Common myeloid progenitor, CD34-positive (primary cell): ENCODE measurements at regions not wholly inside any gene's neighbourhood (a gene's known extent, or its start where the extent isn't known, plus 50 kb on each side); places are given as distances from the start of the nearest gene placed in this dataset.

Source experiments
- CTCF ChIA-PET: fragments of 350-600 bp; sonication (Branson Sonifier 250); formaldehyde crosslinking; loops from one replicate; lab custom pipeline; 2021; ENCODE audit warnings: antibody characterized with exemption; lab: Charles Lee
- POLR2A ChIA-PET: fragments of 350-600 bp; sonication (Branson Sonifier 250); formaldehyde crosslinking; loops from one replicate; lab custom pipeline; 2021; ENCODE audit warnings: antibody characterized with exemption; lab: Charles Lee
- DNase-seq, 3 donors: peaks; one replicate each; pipeline versions ENCODE4 v3.0.0 to v3.0.0-alpha.2; 2013
- H3K27ac ChIP-seq, 2 experiments: 1 replicate in 1 of 2; 2 replicates in 1 of 2; pipeline ENCODE4 v1.7.0; 2013; ENCODE audit warnings: inconsistent platforms in 2 of 2, low read length in 2 of 2, mild to moderate bottlenecking in 2 of 2, low read depth in 1 of 2, moderate library complexity in 1 of 2; ENCODE audit not compliant: severe bottlenecking in 2 of 2, insufficient read depth in 1 of 2, poor library complexity in 1 of 2
- H3K27me3 ChIP-seq, 5 experiments: replicated peaks in 2 of 5; 1 replicate in 3 of 5; 2 replicates in 2 of 5; pipeline versions ENCODE4 v1.6.1 to v1.7.0; 2013; ENCODE audit warnings: low read length in 4 of 5, mild to moderate bottlenecking in 2 of 5, moderate library complexity in 2 of 5, inconsistent platforms in 1 of 5; ENCODE audit not compliant: insufficient read depth in 5 of 5, control insufficient read depth in 4 of 5
- H3K36me3 ChIP-seq, 4 experiments: 1 replicate in 2 of 4; 2 replicates in 2 of 4; pipeline versions ENCODE4 v1.6.1 to v1.7.0; 2013; ENCODE audit warnings: low read length in 3 of 4, control low read depth in 1 of 4, mild to moderate bottlenecking in 1 of 4; ENCODE audit not compliant: control insufficient read depth in 4 of 4, insufficient read depth in 4 of 4
- H3K4me1 ChIP-seq, 4 experiments: 1 replicate in 3 of 4; 2 replicates in 1 of 4; pipeline versions ENCODE4 v1.6.1 to v1.7.1; 2013; ENCODE audit warnings: low read length in 3 of 4, mild to moderate bottlenecking in 3 of 4, control low read depth in 1 of 4, inconsistent platforms in 1 of 4, moderate library complexity in 1 of 4; ENCODE audit not compliant: control insufficient read depth in 4 of 4, insufficient read depth in 4 of 4; ENCODE audit errors: control extremely low read depth in 1 of 4
- H3K4me3 ChIP-seq, 7 experiments: 1 replicate in 4 of 7; 2 replicates in 3 of 7; pipeline versions ENCODE4 v1.5.1 to v1.7.0; 2013; ENCODE audit warnings: mild to moderate bottlenecking in 7 of 7, low read length in 6 of 7, moderate library complexity in 6 of 7, inconsistent platforms in 2 of 7, low read depth in 2 of 7, control low read depth in 1 of 7; ENCODE audit not compliant: insufficient read depth in 4 of 7, control insufficient read depth in 1 of 7; ENCODE audit errors: extremely low read depth in 1 of 7
- H3K9me3 ChIP-seq, 5 experiments: 1 replicate in 4 of 5; 2 replicates in 1 of 5; pipeline versions ENCODE4 v1.6.1 to v1.7.1; 2013; ENCODE audit warnings: low read length in 4 of 5, mild to moderate bottlenecking in 2 of 5, inconsistent platforms in 1 of 5, low read depth in 1 of 5, moderate library complexity in 1 of 5; ENCODE audit not compliant: control insufficient read depth in 4 of 5, insufficient read depth in 2 of 5; ENCODE audit errors: control extremely low read depth in 1 of 5
- WGBS: methylation state at CpG from one replicate; pipeline ENCODE4 v1.1.5; 2013; ENCODE audit not compliant: insufficient coverage; 5-methylcytosine and 5-hydroxymethylcytosine counted together

DNA sequence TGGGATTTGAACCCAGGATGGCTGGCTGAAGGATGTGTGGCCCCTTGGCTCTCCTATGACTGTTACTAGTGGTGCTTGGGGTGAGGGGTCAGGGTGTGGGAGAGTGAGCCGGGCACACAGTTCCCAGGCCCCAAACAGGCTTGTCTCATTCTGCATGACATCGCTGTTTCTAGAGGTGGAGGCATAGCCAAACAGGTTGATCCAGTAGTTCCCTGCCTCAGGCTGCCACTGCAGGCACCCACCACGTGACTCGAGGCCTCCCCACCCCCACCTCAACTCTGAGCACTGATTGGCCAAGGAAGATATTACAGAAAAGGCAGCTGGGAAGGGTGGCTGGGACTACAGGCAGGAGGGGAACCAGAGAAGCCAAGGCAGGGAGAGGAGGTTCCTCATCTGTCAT is 102.6 kb downstream of the NCOR2 start:
- Histone ChIP-seq H3K27me3 (no peaks in the 10 kb centered on the region), H3K36me3 (peaks cover 8 to 56% (median 27%) of the 10 kb centered on the region in 4 experiments), H3K4me1 (peaks cover 7 to 30% (median 26%) of the 10 kb centered on the region in 4 experiments), H3K9me3 (peaks cover 0 to 15% (median 7%) of the 10 kb centered on the region in 5 experiments), H3K4me3 (no peak overlapping the region), H3K27ac (no peak overlapping the region)
- POLR2A ChIA-PET = interaction anchor here (0.5 kb wide), 1 partner anchor 76 kb away, joined by 5 read pairs; no protein-coding TSS in a partner anchor
- no peak for DNase-seq
- 100% methylated on average over 4 of the region's 4 CpGs for WGBS
- CTCF ChIA-PET = interaction anchor here (0.7 to 1.7 kb wide), 8 partner anchors 9 to 276 kb away, joined by 3 to 8 read pairs (median 4); no protein-coding TSS in a partner anchor

DNA sequence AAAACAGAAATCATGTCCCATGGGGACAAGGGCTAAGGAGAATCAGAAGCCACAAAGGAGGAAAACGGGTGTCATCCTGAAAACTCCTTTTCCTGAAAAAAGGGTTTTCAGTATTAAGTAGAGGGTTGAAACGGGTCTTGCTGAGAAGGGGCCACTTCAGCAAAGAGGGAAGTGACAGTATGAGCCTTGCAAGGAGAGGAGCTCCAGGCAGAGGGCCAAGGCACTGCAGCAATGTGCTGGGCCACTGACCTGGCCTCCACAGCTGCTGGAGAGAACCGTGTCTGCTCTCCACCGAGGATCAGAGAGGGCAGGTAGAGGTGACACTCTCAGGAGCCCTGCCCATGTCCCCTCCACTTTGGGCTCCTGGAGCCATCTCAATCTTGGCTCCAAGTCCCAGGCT is 103.3 kb downstream of the NCOR2 start:
- DNase-seq = peak in 2 of 3 donors; percentile 46 to 49
- H3K9me3 ChIP-seq = peaks cover 0 to 7% (median 2%) of the 10 kb centered on the region in 5 experiments
- H3K36me3 ChIP-seq = peaks cover 10 to 57% (median 29%) of the 10 kb centered on the region in 4 experiments
- H3K4me1 ChIP-seq = peaks cover 7 to 30% (median 26%) of the 10 kb centered on the region in 4 experiments
- POLR2A ChIA-PET = interaction anchor here (0.9 kb wide), 1 partner anchor 56 kb away, joined by 3 read pairs; no protein-coding TSS in a partner anchor
- H3K4me3 ChIP-seq = no peak overlapping the region
- CTCF ChIA-PET = interaction anchor here (0.7 to 1.5 kb wide), 6 partner anchors 8 to 65 kb away, joined by 3 to 8 read pairs (median 4); no protein-coding TSS in a partner anchor
- WGBS = 66% methylated on average over 3 of the region's 4 CpGs
- H3K27ac ChIP-seq = no peak overlapping the region
- H3K27me3 ChIP-seq = no peaks in the 10 kb centered on the region

DNA sequence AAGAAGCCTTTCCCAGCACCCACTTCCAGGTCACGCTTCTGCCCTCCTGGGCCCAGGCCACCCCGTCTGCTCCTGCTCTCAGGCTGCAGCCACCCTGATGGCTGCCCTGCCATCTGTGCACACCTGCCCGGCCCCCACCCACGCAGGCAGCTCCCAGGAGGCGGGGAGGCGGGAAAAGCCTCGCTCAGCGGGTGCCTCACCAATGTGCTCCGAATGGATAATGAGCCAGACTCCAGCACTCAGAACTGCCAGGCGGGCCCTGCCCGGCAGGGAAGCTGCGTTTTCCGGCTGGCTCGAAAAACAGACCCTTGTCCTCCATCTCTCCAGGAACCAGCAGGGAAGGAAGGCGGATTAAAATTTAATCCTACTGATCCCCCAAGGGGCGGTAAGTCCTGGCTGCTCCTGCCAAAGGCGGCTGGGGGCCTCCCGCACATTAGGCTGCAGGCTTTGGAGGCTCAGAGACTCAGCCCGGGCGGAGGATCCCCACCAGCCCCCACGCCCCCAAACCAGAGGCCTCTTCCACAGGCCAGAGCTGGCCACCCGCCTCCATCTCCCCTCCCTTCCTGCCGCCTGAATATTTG is 104.0 kb downstream of the NCOR2 start:
- no peak for DNase-seq
- Histone ChIP-seq H3K4me1 (peaks cover 7 to 33% (median 31%) of the 10 kb centered on the region in 4 experiments), H3K27ac (no peak overlapping the region), H3K9me3 (peaks cover 0 to 4% (median 0%) of the 10 kb centered on the region in 5 experiments), H3K4me3 (no peak overlapping the region), H3K27me3 (no peaks in the 10 kb centered on the region), H3K36me3 (peaks cover 12 to 56% (median 31%) of the 10 kb centered on the region in 4 experiments)
- ChIA-PET POLR2A (interaction anchor here (0.9 kb wide), 1 partner anchor 57 kb away, joined by 3 read pairs; no protein-coding TSS in a partner anchor), CTCF (interaction anchor here (1.5 to 1.7 kb wide), 2 partner anchors 8 to 10 kb away, joined by 4 to 8 read pairs; no protein-coding TSS in a partner anchor)
- WGBS = 97% methylated on average over 16 of the region's 23 CpGs

DNA sequence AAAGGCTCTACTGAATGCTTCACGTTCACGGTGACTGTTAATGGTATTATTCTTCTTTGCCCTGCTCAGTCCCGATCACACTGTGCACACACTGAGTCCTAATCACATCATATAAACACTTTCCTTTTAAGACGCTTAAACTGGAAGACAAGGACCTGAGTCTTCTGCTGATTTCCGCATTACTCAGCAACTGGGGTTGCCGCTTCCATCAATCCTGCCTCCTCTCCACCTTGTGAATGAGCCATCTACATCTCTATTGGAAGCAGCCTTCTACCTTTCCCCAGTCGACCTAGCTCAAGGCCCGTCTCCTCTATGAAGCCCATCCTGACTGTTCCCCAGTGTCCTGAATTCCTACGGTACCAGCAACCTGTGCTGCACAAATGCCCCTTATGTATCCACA is 104.7 kb downstream of the NCOR2 start:
- no peak overlapping the region for H3K4me3 ChIP-seq
- H3K36me3 ChIP-seq = peaks cover 13 to 56% (median 31%) of the 10 kb centered on the region in 4 experiments
- no peak overlapping the region for H3K27ac ChIP-seq
- no peak for DNase-seq
- ChIA-PET CTCF (interaction anchor here (1.2 to 1.7 kb wide), 2 partner anchors 9 to 54 kb away, joined by 3 to 4 read pairs; no protein-coding TSS in a partner anchor), POLR2A (no interaction called here)
- 94% methylated on average over 7 of the region's 9 CpGs for WGBS
- H3K9me3 ChIP-seq = peaks cover 0 to 4% (median 0%) of the 10 kb centered on the region in 5 experiments
- H3K27me3 ChIP-seq = no peaks in the 10 kb centered on the region
- H3K4me1 ChIP-seq = peaks cover 7 to 40% (median 37%) of the 10 kb centered on the region in 4 experiments

DNA sequence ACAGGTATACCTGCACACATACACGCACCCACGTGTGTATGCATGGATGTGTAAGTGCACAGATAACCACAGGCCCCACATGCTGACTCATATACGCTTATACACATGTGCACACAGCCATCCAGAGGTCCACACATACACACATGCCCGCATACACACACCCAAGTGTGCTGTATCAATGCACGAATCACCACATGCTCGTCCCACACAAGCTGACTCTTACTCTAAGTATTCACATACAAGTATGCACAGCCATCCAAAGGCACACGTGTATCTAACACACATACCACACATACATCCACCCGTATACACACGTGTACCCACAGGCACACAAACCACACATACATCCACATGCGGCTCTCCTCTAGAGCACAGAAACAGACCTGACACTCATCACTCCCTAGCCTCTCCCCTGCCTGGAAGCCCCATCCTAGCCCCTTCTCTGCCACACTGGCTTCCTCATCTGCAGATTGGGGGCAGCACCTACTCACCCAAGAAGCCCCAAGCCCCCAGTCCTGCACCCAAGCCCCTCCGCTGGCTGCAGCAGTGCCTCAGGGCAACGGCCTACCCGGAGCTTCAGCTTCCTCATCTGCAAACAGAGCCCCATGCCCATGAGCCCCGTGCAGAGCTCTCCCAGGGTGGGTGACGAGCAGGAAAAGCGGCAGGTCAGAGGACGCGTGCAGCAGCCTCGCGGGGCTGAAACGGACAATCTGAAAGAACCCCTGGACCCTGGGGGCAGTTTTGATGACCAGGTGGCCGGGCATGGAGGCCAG is 105.4 kb downstream of the NCOR2 start:
- Histone ChIP-seq H3K27me3 (no peaks in the 10 kb centered on the region), H3K36me3 (peaks cover 13 to 56% (median 31%) of the 10 kb centered on the region in 4 experiments), H3K4me1 (peaks cover 7 to 47% (median 45%) of the 10 kb centered on the region in 4 experiments), H3K9me3 (peaks cover 0 to 4% (median 0%) of the 10 kb centered on the region in 5 experiments), H3K4me3 (no peak overlapping the region), H3K27ac (no peak overlapping the region)
- CTCF ChIA-PET = interaction anchor here (0.6 to 1.7 kb wide), 3 partner anchors 9 to 55 kb away, joined by 3 to 4 read pairs (median 3); no protein-coding TSS in a partner anchor
- POLR2A ChIA-PET = no interaction called here
- DNase-seq = no peak
- 96% methylated on average over 15 of the region's 22 CpGs for WGBS

DNA sequence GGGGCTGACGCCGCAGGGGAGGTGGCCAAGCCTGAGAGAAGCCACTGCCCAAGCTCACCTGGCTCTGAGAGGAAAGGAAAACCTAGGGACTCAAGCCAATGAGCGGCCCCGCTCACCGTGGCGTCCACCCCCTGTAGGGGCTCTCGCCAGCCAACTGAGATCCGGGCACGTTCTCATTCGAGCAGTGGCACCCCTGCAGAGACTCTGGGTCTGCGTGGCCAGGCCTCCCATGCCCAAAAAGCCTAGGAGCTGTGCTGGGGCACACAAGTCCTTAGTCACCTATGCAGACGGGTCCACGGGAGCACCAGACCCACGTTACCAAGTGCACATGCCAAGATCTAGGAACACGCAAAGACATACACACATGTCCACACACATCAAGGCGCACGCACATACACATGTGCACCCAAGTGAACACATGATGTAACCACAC is 106.2 kb downstream of the NCOR2 start:
- ChIA-PET POLR2A (no interaction called here), CTCF (interaction anchor here (0.6 kb wide), 1 partner anchor 14 kb away, joined by 3 read pairs; no protein-coding TSS in a partner anchor)
- peaks cover 13 to 57% (median 33%) of the 10 kb centered on the region in 4 experiments for H3K36me3 ChIP-seq
- peaks cover 7 to 49% (median 45%) of the 10 kb centered on the region in 4 experiments for H3K4me1 ChIP-seq
- no peak overlapping the region for H3K4me3 ChIP-seq
- peaks cover 0 to 4% (median 0%) of the 10 kb centered on the region in 5 experiments for H3K9me3 ChIP-seq
- no peaks in the 10 kb centered on the region for H3K27me3 ChIP-seq
- WGBS = 98% methylated on average over 16 of the region's 17 CpGs
- H3K27ac ChIP-seq = no peak overlapping the region
- no peak for DNase-seq
